ENCODE measurements at regions not wholly inside any gene's neighbourhood (a gene's known extent, or its start where the extent isn't known, plus 50 kb on each side); places are given as distances from the start of the nearest gene placed in this dataset.

DNA sequence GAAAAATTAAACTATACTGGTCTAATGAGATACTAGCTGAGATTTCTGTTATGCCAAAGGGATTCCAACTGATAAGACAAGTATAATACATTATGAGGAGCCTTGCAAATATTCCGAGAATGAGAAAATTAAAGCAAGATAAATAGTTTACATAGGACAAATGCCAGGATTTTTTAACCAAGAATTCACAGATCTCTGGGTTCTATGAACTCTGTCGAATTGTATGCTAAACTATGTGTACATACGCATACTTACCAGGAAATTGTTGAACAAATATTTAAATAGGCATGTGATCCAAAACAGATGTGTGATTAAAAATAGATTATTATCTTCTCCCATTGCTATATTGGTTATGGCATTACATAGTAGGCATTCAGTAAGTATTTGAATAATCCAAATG lies 616.6 kb downstream of the GABRG2 start:
- no peak for DNase-seq (ENCODE audit: low read depth, low spot score)
- Histone ChIP-seq H3K4me3 (replicated peaks in 1 of 3; ENCODE audit: insufficient read depth in 1 of 3, low read depth in 1 of 3, low read length in 3 of 3) (no peak overlapping the region), H3K27ac (ENCODE audit: insufficient read depth, low read depth, low read length) (no peak overlapping the region), H3K79me2 (ENCODE audit: control insufficient read depth, insufficient read depth, low read length) (no peaks in the 10 kb centered on the region), H3K9me3 (replicated peaks; ENCODE audit: control insufficient read depth, insufficient read depth, low read length) (peaks cover 2% of the 10 kb centered on the region), H3K4me2 (ENCODE audit: insufficient read depth, low read length) (no peak overlapping the region), H3K9ac (replicated peaks; ENCODE audit: extremely low read depth, insufficient read depth, low read length) (no peak overlapping the region), H2AFZ (ENCODE audit: low read depth, low read length) (no peak overlapping the region), H3K9me1 (replicated peaks; ENCODE audit: control insufficient read depth, extremely low read depth, insufficient read depth, low read length) (no peaks in the 10 kb centered on the region), H4K20me1 (replicated peaks; ENCODE audit: control insufficient read depth, extremely low read depth, insufficient read depth, low read length) (no peaks in the 10 kb centered on the region), H3K27me3 (ENCODE audit: control insufficient read depth in 2 of 2, insufficient read depth in 2 of 2, low read length in 2 of 2) (no peaks in the 10 kb centered on the region), H3K36me3 (ENCODE audit: control insufficient read depth in 2 of 2, extremely low read depth in 1 of 2, insufficient read depth in 2 of 2, low read length in 2 of 2) (no peaks in the 10 kb centered on the region), H3K4me1 (ENCODE audit: control insufficient read depth, extremely low read depth, insufficient read depth, low read length) (no peaks in the 10 kb centered on the region)
- intact Hi-C loops (cut with micrococcal nuclease), result no loop called here
- ChIA-PET POLR2A (no interaction called here), CTCF (no interaction called here)
- dilution Hi-C loops (cut with MboI; ENCODE audit: extremely low pct_ligation_motif_present, low sequenced_read_pairs), result no loop called here
- no TSS peak for BruUV-seq (replicated peaks)
- no peak for FAIRE-seq
- no peak for TF ChIP-seq POLR2AphosphoS5 (IDR thresholded peaks at IDR 0.05; ENCODE audit: insufficient read depth, low read depth, low read length)
- TF ChIP-seq EZH2 (IDR thresholded peaks at IDR 0.05; ENCODE audit: borderline replicate concordance, low read depth, low read length, severe bottlenecking), result no peak
- no peak for TF ChIP-seq FOS (IDR thresholded peaks at IDR 0.05; ENCODE audit: borderline replicate concordance, insufficient read depth, low read length)
- TF ChIP-seq POLR2A (IDR thresholded peaks at IDR 0.05; ENCODE audit: low read depth, low read length), result no peak
- TF ChIP-seq MYC (IDR thresholded peaks at IDR 0.05; ENCODE audit: low read depth, low read length), result no peak
- TF ChIP-seq GATA2 (IDR thresholded peaks at IDR 0.05; ENCODE audit: insufficient read depth, insufficient read length, low read depth, low read length), result no peak
- TF ChIP-seq JUN (IDR thresholded peaks at IDR 0.05; ENCODE audit: borderline replicate concordance, insufficient read depth, insufficient read length, low read depth), result no peak
- TF ChIP-seq, protein P1, sequence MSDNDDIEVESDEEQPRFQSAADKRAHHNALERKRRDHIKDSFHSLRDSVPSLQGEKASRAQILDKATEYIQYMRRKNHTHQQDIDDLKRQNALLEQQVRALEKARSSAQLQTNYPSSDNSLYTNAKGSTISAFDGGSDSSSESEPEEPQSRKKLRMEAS (IDR thresholded peaks at IDR 0.05; ENCODE audit: insufficient read depth, insufficient read length), result no peak
- TF ChIP-seq, protein P2, sequence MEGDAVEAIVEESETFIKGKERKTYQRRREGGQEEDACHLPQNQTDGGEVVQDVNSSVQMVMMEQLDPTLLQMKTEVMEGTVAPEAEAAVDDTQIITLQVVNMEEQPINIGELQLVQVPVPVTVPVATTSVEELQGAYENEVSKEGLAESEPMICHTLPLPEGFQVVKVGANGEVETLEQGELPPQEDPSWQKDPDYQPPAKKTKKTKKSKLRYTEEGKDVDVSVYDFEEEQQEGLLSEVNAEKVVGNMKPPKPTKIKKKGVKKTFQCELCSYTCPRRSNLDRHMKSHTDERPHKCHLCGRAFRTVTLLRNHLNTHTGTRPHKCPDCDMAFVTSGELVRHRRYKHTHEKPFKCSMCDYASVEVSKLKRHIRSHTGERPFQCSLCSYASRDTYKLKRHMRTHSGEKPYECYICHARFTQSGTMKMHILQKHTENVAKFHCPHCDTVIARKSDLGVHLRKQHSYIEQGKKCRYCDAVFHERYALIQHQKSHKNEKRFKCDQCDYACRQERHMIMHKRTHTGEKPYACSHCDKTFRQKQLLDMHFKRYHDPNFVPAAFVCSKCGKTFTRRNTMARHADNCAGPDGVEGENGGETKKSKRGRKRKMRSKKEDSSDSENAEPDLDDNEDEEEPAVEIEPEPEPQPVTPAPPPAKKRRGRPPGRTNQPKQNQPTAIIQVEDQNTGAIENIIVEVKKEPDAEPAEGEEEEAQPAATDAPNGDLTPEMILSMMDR (IDR thresholded peaks at IDR 0.05; ENCODE audit: extremely low read depth in 1 of 2, insufficient read depth in 1 of 2, low read depth in 1 of 2, low read length in 2 of 2), result no peak

Measured in endothelial cell of umbilical vein (primary cell).